ENCODE measurements at regions not wholly inside any gene's neighbourhood (a gene's known extent, or its start where the extent isn't known, plus 50 kb on each side); places are given as distances from the start of the nearest gene placed in this dataset.

DNA sequence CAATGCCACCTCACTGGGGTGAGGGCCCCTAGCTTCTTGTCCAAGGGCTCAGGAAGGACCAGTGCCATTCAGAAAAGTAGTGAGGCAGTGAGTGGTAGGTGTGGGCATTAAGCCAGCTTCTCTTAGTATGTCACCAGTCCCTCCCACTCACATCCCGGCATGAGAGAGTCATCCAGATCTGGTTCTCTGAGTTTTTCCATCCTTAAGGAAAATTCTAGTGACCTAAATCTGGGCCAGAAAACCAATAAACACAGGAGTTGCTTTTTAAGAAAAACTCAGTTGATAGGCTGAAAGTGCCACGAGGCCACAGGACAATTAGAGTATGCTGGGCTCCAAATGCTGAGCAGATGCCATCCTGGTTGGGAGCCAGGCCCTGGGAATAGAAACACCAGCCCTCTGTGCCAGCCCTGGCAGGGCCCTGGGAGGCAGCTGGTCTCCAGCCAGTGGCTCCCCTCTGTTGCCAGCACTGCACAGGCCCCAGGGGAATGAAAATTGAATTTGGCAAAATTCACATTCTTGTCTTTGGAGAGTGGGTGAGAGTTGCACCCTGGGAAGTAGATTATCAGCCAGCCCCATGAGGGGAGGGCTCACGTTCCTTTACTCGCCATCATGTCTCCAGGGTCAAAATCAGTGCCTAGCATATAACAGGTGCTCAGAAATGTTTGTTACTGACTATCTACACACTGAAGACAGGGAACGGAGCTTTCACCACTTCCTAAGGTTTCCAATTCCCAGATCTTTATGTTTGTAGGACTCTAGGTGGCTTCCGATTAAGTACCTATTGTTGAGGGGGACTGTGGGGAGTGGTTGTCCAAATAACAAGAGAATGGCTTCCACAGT is 52.8 kb downstream of the FAM43A start:
- DNase-seq = no peak

DNA sequence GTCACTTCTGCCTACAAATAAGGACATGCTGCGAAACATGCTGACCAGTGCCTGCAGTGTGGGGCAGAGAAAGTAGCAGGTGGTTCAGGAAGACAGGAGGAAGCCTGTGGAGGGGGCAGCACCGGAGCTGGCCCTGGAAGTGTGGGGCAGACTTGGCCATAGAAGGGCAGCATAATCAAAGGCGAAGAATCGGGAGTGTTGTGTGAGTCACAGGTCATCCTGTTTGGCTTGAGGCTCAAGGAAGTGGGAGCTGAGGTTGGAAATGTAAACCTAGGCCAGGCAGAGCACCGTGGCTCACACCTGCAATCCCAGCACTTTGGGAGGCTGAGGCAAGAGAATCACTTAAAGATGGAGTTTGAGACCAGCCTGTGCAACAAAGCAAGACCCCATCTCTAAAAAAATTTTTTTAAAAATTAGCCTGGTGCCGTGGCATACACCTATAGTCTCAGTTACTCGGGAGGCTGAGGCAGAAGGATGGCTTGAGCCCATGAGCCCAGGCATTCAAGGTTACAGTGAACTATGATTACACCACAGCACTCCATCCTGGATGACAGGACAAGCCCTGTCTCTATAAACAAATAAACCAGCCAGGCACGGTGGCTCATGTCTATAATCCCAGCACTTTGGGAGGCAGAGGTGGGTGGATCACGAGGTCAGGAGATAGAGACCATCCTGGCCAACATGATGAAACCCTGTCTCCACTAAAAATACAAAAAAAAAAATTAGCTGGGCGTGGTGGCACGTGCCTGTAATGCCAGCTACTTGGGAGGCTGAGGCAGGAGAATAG is 54.0 kb downstream of the FAM43A start:
- no peak for DNase-seq

GRCh38 chr3:194740859-194741491 is 55.3 kb downstream of the FAM43A start:
- no peak for DNase-seq

DNA sequence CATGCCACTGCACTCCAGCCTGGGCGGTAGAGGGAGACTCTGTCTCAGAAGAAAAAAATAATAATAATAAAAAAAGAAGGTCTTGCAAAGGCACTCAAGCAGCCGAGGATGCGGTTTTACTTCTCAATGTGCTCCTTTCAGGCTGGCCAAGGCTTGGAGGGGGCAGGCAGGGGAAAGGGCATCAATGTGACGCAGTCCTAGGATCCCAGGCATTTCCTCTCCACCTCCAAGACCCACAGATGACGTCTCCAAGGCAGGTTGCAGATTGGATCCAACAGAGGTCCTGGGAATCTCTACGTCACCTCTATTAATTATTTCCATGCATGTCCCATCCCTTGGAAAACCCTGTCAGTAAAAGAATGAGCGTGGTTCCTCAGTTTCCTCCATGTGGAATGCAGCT is 56.2 kb downstream of the FAM43A start:
- no peak for DNase-seq

GRCh38 chr3:194744826-194745225 is 59.1 kb downstream of the FAM43A start:
- DNase-seq = no peak

DNA sequence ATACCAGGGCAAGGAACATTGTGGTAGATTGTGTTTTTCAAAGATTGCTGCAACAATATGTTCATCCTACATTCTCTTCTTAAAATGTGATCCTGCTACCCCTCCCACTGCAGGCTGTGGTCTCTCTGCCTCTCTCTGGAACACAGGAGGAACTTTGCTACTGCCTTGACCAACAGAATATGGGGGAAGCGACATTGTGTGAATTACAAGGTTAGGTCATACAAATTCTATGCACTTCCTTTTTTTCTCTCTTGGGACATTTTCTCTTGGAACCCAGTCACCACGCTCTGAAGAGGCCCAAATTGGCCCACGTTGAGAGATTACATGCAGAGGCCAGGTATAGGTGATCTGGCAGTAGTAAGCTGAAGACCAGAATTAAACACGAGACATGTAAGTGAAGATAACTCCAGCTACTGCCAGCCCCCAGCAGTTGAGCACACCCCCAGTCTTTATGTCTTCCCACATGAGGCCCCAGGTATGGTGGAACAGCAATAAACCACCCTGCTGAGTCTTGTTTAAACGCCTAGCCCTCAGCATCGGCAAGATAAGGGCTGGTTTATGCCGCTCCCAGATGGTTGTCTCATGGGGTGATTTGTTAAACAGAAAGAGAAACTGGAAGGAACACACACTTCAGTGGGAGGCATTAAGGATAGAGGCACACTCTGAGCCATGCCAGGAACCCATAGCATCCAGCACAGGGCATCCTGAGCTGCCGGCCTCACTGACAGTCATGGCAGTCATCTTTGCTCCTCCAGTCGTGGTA is 59.9 kb downstream of the FAM43A start:
- DNase-seq = no peak

GRCh38 chr3:194748225-194748624 is 62.5 kb downstream of the FAM43A start:
- no peak for DNase-seq

DNA sequence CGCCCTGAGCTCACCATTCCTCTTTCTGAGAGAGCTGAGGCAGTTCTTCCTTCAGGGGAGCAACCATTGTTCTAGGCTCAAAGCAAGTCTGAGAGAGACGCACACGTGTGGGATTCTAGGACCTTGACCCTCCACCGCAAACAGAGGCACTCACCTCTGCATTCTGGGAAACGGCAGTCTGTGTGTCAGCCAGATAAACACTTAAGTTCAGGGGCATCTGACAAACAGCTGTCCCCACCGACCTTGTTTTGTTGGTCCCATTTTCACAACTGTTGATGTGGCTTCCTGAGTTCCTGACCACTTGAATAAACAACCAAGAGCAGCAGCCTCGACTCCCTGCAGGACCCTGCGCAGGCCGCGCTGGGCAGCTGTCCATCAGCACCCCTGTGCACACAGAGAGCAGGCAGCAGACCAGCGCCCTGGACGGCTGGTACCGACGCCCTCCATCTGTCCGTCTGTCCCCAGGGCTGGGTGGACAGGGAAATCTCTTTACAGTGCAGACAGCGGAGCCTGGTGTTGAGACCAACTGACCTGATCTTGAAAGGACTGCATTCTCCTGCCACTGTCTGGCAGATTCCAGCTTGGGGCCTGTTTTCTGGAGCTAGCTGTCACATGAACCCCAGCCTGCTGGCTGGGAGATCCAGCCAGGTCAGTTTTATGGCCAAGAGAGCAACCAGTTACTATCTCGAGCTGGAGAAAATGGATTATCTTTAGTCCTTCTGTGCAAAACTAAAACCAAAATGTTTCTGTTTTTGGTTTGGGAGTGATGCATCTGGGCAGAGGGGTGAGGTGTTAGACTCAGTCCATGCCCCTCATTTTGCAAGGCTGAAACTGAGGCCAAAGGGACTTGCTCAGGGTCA is 64.2 kb downstream of the FAM43A start:
- DNase-seq = no peak

GRCh38 chr3:194750491-194750828 is 64.8 kb downstream of the FAM43A start:
- DNase-seq = no peak

GRCh38 chr3:194755671-194756459 is 70.2 kb downstream of the FAM43A start:
- no peak for DNase-seq

DNA sequence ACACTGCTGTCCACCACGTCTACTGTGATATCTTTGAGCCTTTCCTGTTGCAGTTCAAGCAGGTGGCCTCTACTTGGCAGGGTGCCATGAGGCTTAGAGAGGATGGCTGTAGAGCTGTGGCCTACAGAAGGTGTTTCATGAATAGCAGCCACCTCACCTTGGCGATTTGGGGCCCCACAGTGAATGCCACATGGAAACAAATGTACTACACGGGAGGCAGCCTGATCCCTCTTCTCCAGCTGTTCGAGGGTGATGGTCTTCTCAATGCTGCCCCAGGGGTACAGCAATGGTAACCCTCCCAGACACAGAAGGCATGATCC is 70.7 kb downstream of the FAM43A start:
- DNase-seq = no peak

DNA sequence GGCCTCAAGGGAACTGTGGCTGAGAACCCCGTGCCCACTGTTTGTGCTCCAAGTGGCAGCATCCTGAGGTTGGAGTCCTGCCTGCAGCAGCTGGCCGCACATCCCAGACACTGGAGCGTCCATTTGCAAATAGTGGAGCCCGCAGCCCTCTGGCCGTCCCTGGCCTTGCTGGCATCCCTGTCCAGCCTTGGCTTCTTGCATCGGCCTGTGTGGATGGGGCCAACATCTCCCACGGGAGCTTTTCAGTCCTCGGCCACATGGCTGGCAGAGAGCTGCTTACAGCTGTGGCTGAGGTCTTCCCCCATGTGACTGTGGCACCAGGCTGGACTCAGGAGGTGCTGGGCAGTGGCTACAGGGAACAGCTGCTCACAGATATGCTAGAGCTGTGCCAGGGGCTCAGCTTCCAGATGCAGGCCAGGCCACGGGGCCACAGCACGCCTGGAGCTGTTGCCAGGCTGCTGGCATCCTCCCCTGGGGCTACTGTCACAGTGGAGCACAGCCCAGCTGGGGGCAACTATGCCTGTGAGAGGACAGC is 71.2 kb downstream of the FAM43A start:
- no peak for DNase-seq

DNA sequence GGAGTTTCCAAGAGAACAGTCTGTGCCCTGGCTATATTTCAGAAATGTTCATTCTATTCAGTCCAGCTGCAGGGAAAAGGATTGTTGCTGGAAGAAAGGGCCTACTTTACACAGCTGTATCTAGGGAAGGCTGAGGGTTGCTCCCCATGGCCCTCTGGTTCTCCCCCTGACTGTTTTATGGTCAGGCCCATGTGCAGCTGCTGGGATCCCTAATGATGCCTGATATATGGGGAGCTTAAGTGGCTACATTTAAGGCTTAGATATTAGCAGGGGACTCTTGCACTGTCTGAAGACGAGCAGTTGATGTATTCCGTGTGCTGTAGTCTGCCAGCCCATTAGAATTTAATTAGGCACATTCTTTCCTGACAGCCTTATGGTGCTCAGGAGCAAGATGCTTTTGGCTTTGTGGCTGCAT is 72.0 kb downstream of the FAM43A start:
- DNase-seq = no peak

DNA sequence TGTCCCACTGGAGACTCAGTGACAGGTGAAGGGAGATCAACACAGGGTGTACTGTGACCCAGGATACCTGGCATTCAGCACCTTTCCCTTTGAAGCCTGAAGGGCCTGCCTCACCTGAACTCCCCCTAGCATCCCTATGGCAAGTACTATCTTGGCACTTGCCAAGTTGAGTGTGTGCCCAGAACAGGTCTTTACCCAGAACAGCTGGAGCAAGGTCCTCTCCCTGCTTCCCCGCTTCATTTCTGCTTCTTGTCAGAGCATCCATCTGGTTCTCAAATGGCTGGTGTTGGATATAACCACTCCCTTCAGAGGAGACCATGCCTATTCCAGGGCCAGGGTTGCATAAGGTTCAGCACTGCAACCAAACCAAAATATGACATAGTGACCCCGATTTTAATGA is 73.0 kb downstream of the FAM43A start:
- no peak for DNase-seq

DNA sequence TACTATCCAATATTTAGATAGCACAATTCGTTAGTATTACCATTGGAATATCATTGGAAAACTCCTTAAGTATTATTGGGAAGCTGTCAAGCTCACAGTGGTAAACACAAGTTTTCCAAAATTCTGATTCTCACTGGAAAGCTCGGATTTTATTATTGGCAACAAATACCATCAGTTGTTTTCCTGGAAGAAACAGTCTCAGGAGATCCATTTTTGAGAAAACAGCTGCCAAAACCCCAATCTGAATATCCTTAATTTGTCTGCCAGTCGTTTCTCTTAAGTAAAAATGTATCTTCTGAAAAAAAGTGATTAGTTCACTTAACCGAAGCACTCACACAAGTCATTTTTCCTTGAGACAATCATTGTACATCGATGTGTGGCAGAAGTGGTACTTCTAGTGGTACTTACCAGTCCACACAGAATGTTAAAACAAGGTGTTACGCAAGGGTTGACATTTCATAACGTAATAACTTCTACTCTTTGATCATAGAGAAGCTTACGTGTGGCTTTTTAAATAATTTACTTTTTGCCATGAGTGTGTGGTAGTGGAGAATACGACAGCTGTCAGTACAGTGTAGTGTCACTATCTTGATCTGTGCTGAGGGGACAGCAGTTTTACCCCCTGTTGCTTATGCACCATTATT is 74.9 kb downstream of the FAM43A start:
- DNase-seq = no peak

- DNase-seq = no peak
Measured at GRCh38 chr3:194761384-194761783, 75.7 kb downstream of the FAM43A start.

DNA sequence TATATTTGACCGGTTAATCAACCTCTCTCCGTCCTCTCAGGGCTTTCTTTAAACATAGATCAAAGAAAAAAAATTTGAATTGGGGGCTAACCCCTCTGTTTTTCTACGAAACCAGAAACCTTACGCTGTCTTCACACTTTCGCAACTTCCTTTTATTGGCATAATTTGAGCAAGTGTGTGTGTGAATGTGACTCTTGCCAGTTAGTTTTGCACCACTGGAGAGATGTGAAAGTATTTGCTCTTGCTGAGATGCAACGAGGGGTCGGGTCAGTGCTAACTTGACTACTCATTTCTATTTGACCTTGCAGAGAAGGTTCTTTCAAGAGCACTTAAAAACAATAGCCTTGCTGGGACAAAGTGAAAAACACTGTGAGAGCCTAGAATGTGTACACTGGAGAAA is 81.2 kb downstream of the FAM43A start:
- DNase-seq = no peak

- DNase-seq = no peak
Measured at GRCh38 chr3:194767446-194768207, 81.9 kb downstream of the FAM43A start.

GRCh38 chr3:194768586-194768985 is 82.9 kb downstream of the FAM43A start:
- no peak for DNase-seq
